Femur (tissue), 1 donor: ENCODE measurements at regions not wholly inside any gene's neighbourhood (a gene's known extent, or its start where the extent isn't known, plus 50 kb on each side); places are given as distances from the start of the nearest gene placed in this dataset.

Experiments used
- DNase-seq: peaks from one replicate; pipeline ENCODE4 v3.0.0-alpha.2; 2017

- DNase-seq: no peak
Observed at GRCh38 chr15:91769476-91769875, 84.0 kb upstream of the SLCO3A1 start.

GRCh38 chr15:91769894-91770293, 83.6 kb upstream of the SLCO3A1 start:
- no peak for DNase-seq

GRCh38 chr15:91776104-91776503, 77.4 kb upstream of the SLCO3A1 start:
- DNase-seq: no peak

- no peak for DNase-seq
Observed at GRCh38 chr15:91779960-91780359, 73.5 kb upstream of the SLCO3A1 start.

GRCh38 chr15:91780387-91780786, 73.1 kb upstream of the SLCO3A1 start:
- no peak for DNase-seq

GRCh38 chr15:91782221-91782620, 71.3 kb upstream of the SLCO3A1 start:
- no peak for DNase-seq

- DNase-seq: no peak
Observed at GRCh38 chr15:91783008-91783407, 70.5 kb upstream of the SLCO3A1 start.

GRCh38 chr15:91783451-91783850, 70.1 kb upstream of the SLCO3A1 start:
- DNase-seq: no peak

GRCh38 chr15:91784973-91785709, 68.4 kb upstream of the SLCO3A1 start:
- DNase-seq: no peak

- no peak for DNase-seq
Observed at GRCh38 chr15:91787198-91787597, 66.3 kb upstream of the SLCO3A1 start.

GRCh38 chr15:91789136-91789535, 64.4 kb upstream of the SLCO3A1 start:
- DNase-seq: no peak

- DNase-seq: peak; percentile 21
Observed at GRCh38 chr15:91790836-91791235, 62.7 kb upstream of the SLCO3A1 start.

GRCh38 chr15:91793771-91794170, 59.7 kb upstream of the SLCO3A1 start:
- DNase-seq: no peak

GRCh38 chr15:91795235-91795634, 58.3 kb upstream of the SLCO3A1 start:
- no peak for DNase-seq

GRCh38 chr15:91801836-91802534, 51.5 kb upstream of the SLCO3A1 start:
- DNase-seq: no peak

GRCh38 chr15:91803260-91803659, 50.2 kb upstream of the SLCO3A1 start:
- no peak for DNase-seq
